ENCODE measurements at regions not wholly inside any gene's neighbourhood (a gene's known extent, or its start where the extent isn't known, plus 50 kb on each side); places are given as distances from the start of the nearest gene placed in this dataset.

GRCh38 chr6:156725712-156726111 lies 51.5 kb upstream of the ARID1B start:
- DNase-seq, result no peak

GRCh38 chr6:156720691-156721685 lies 56.2 kb upstream of the ARID1B start:
- peak; percentile 29 to 61 (median 49) for DNase-seq

- peak; percentile 92 to 97 (median 95) for DNase-seq
Observed at GRCh38 chr6:156719720-156720563, 57.2 kb upstream of the ARID1B start.

GRCh38 chr6:156719395-156719719 lies 57.8 kb upstream of the ARID1B start:
- no peak for DNase-seq

GRCh38 chr6:156718647-156719394 lies 58.4 kb upstream of the ARID1B start:
- peak; percentile 27 to 60 (median 40) for DNase-seq

GRCh38 chr6:156717542-156717941 lies 59.6 kb upstream of the ARID1B start:
- DNase-seq, result no peak

GRCh38 chr6:156715839-156716238 lies 61.3 kb upstream of the ARID1B start:
- DNase-seq, result no peak

GRCh38 chr6:156713548-156713947 lies 63.6 kb upstream of the ARID1B start:
- no peak for DNase-seq

- DNase-seq, result no peak
Observed at GRCh38 chr6:156710479-156710878, 66.7 kb upstream of the ARID1B start.

GRCh38 chr6:156707818-156708217 lies 69.4 kb upstream of the ARID1B start:
- no peak for DNase-seq

GRCh38 chr6:156703719-156704118 lies 73.5 kb upstream of the ARID1B start:
- DNase-seq, result no peak

- no peak for DNase-seq
Observed at GRCh38 chr6:156701966-156702365, 75.2 kb upstream of the ARID1B start.

GRCh38 chr6:156700440-156701057 lies 76.6 kb upstream of the ARID1B start:
- DNase-seq, result no peak

GRCh38 chr6:156699935-156700334 lies 77.2 kb upstream of the ARID1B start:
- DNase-seq, result no peak

- DNase-seq, result peak; percentile 21 to 70 (median 39)
Observed at GRCh38 chr6:156699017-156699421, 78.2 kb upstream of the ARID1B start.

GRCh38 chr6:156698239-156699016 lies 78.8 kb upstream of the ARID1B start:
- DNase-seq, result no peak

GRCh38 chr6:156697225-156697830 lies 79.8 kb upstream of the ARID1B start:
- peak; percentile 33 to 66 (median 58) for DNase-seq

- DNase-seq, result no peak
Observed at GRCh38 chr6:156695742-156696141, 81.4 kb upstream of the ARID1B start.

GRCh38 chr6:156694679-156695078 lies 82.5 kb upstream of the ARID1B start:
- no peak for DNase-seq

GRCh38 chr6:156691018-156691417 lies 86.2 kb upstream of the ARID1B start:
- DNase-seq, result peak in 1 of 4 experiments; percentile 34

GRCh38 chr6:156689656-156690055 lies 87.5 kb upstream of the ARID1B start:
- DNase-seq, result peak; percentile 82 to 92 (median 88)

Measured in suppressor macrophage (primary cell).